HG03565 (cell line): ENCODE measurements at regions not wholly inside any gene's neighbourhood (a gene's known extent, or its start where the extent isn't known, plus 50 kb on each side); places are given as distances from the start of the nearest gene placed in this dataset.

Experiments
- ATAC-seq: cut with Tn5 transposase; IDR thresholded peaks from one replicate; pipeline ENCODE4 v1.9.1; 2021; ENCODE audit warnings: mild to moderate bottlenecking, moderate library complexity; ENCODE audit not compliant: unreplicated experiment

- no peak for ATAC-seq
Observed at GRCh38 chr16:64313726-64314125, 808.1 kb downstream of the CDH11 start.

- ATAC-seq: no peak
Observed at GRCh38 chr16:64312980-64313379, 808.9 kb downstream of the CDH11 start.

GRCh38 chr16:64312292-64312691 is 809.6 kb downstream of the CDH11 start:
- no peak for ATAC-seq

- no peak for ATAC-seq
Observed at GRCh38 chr16:64311241-64311640, 810.6 kb downstream of the CDH11 start.

- no peak for ATAC-seq
Observed at GRCh38 chr16:64309398-64310110, 812.3 kb downstream of the CDH11 start.

- ATAC-seq: no peak
Observed at GRCh38 chr16:64308721-64309120, 813.1 kb downstream of the CDH11 start.

- ATAC-seq: no peak
Observed at GRCh38 chr16:64307431-64307830, 814.4 kb downstream of the CDH11 start.

- no peak for ATAC-seq
Observed at GRCh38 chr16:64305663-64306062, 816.2 kb downstream of the CDH11 start.

GRCh38 chr16:64304951-64305350 is 816.9 kb downstream of the CDH11 start:
- no peak for ATAC-seq

GRCh38 chr16:64304396-64304795 is 817.5 kb downstream of the CDH11 start:
- ATAC-seq: no peak

- ATAC-seq: no peak
Observed at GRCh38 chr16:64297863-64298600, 823.8 kb downstream of the CDH11 start.

- ATAC-seq: no peak
Observed at GRCh38 chr16:64295466-64295865, 826.4 kb downstream of the CDH11 start.

GRCh38 chr16:64292953-64293352 is 828.9 kb downstream of the CDH11 start:
- no peak for ATAC-seq

GRCh38 chr16:64292161-64292560 is 829.7 kb downstream of the CDH11 start:
- no peak for ATAC-seq

- no peak for ATAC-seq
Observed at GRCh38 chr16:64290461-64290860, 831.4 kb downstream of the CDH11 start.

GRCh38 chr16:64287655-64288528 is 834.0 kb downstream of the CDH11 start:
- no peak for ATAC-seq

GRCh38 chr16:64282181-64282580 is 839.7 kb downstream of the CDH11 start:
- no peak for ATAC-seq

GRCh38 chr16:64280317-64280716 is 841.5 kb downstream of the CDH11 start:
- ATAC-seq: no peak

- ATAC-seq: no peak
Observed at GRCh38 chr16:64278196-64278595, 843.7 kb downstream of the CDH11 start.

- no peak for ATAC-seq
Observed at GRCh38 chr16:64276646-64277045, 845.2 kb downstream of the CDH11 start.

- no peak for ATAC-seq
Observed at GRCh38 chr16:64272028-64272427, 849.8 kb downstream of the CDH11 start.
